ENCODE measurements at regions not wholly inside any gene's neighbourhood (a gene's known extent, or its start where the extent isn't known, plus 50 kb on each side); places are given as distances from the start of the nearest gene placed in this dataset.
"Not testable (repeated sequence)": the region's sequence is repeated elsewhere in the genome, so short reads cannot be mapped to it uniquely, and the experiment has no call there.

- not testable (repeated sequence) for DNase-seq (ENCODE audit: low read depth)
Measured at GRCh38 chrX:140633105-140633504, 76.5 kb upstream of the LINC00632 start.

- DNase-seq (ENCODE audit: low read depth), result no peak
Measured at GRCh38 chrX:140608111-140608510, 101.4 kb upstream of the LINC00632 start.

GRCh38 chrX:140602140-140602539 is 97.3 kb upstream of the SOX3 start:
- no peak for DNase-seq (ENCODE audit: low read depth)

GRCh38 chrX:140599851-140600250 is 95.0 kb upstream of the SOX3 start:
- DNase-seq (ENCODE audit: low read depth), result no peak

GRCh38 chrX:140589657-140590056 is 84.8 kb upstream of the SOX3 start:
- no peak for DNase-seq (ENCODE audit: low read depth)

GRCh38 chrX:140586951-140587350 is 82.1 kb upstream of the SOX3 start:
- no peak for DNase-seq (ENCODE audit: low read depth)

GRCh38 chrX:140580478-140580877 is 75.6 kb upstream of the SOX3 start:
- DNase-seq (ENCODE audit: low read depth), result no peak

GRCh38 chrX:140572724-140573123 is 67.9 kb upstream of the SOX3 start:
- DNase-seq (ENCODE audit: low read depth), result peak; percentile 20

GRCh38 chrX:140563893-140564292 is 59.0 kb upstream of the SOX3 start:
- no peak for DNase-seq (ENCODE audit: low read depth)

Measured in EH (cell line).